Common myeloid progenitor, CD34-positive (primary cell): ENCODE measurements at regions not wholly inside any gene's neighbourhood (a gene's known extent, or its start where the extent isn't known, plus 50 kb on each side); places are given as distances from the start of the nearest gene placed in this dataset.

Source experiments
- CTCF ChIA-PET: fragments of 350-600 bp; sonication (Branson Sonifier 250); formaldehyde crosslinking; loops from one replicate; lab custom pipeline; 2021; ENCODE audit warnings: antibody characterized with exemption; lab: Charles Lee
- POLR2A ChIA-PET: fragments of 350-600 bp; sonication (Branson Sonifier 250); formaldehyde crosslinking; loops from one replicate; lab custom pipeline; 2021; ENCODE audit warnings: antibody characterized with exemption; lab: Charles Lee
- DNase-seq, 3 donors: peaks; one replicate each; pipeline versions ENCODE4 v3.0.0 to v3.0.0-alpha.2; 2013
- H3K27ac ChIP-seq, 2 experiments: 1 replicate in 1 of 2; 2 replicates in 1 of 2; pipeline ENCODE4 v1.7.0; 2013; ENCODE audit warnings: inconsistent platforms in 2 of 2, low read length in 2 of 2, mild to moderate bottlenecking in 2 of 2, low read depth in 1 of 2, moderate library complexity in 1 of 2; ENCODE audit not compliant: severe bottlenecking in 2 of 2, insufficient read depth in 1 of 2, poor library complexity in 1 of 2
- H3K27me3 ChIP-seq, 5 experiments: replicated peaks in 2 of 5; 1 replicate in 3 of 5; 2 replicates in 2 of 5; pipeline versions ENCODE4 v1.6.1 to v1.7.0; 2013; ENCODE audit warnings: low read length in 4 of 5, mild to moderate bottlenecking in 2 of 5, moderate library complexity in 2 of 5, inconsistent platforms in 1 of 5; ENCODE audit not compliant: insufficient read depth in 5 of 5, control insufficient read depth in 4 of 5
- H3K36me3 ChIP-seq, 4 experiments: 1 replicate in 2 of 4; 2 replicates in 2 of 4; pipeline versions ENCODE4 v1.6.1 to v1.7.0; 2013; ENCODE audit warnings: low read length in 3 of 4, control low read depth in 1 of 4, mild to moderate bottlenecking in 1 of 4; ENCODE audit not compliant: control insufficient read depth in 4 of 4, insufficient read depth in 4 of 4
- H3K4me1 ChIP-seq, 4 experiments: 1 replicate in 3 of 4; 2 replicates in 1 of 4; pipeline versions ENCODE4 v1.6.1 to v1.7.1; 2013; ENCODE audit warnings: low read length in 3 of 4, mild to moderate bottlenecking in 3 of 4, control low read depth in 1 of 4, inconsistent platforms in 1 of 4, moderate library complexity in 1 of 4; ENCODE audit not compliant: control insufficient read depth in 4 of 4, insufficient read depth in 4 of 4; ENCODE audit errors: control extremely low read depth in 1 of 4
- H3K4me3 ChIP-seq, 7 experiments: 1 replicate in 4 of 7; 2 replicates in 3 of 7; pipeline versions ENCODE4 v1.5.1 to v1.7.0; 2013; ENCODE audit warnings: mild to moderate bottlenecking in 7 of 7, low read length in 6 of 7, moderate library complexity in 6 of 7, inconsistent platforms in 2 of 7, low read depth in 2 of 7, control low read depth in 1 of 7; ENCODE audit not compliant: insufficient read depth in 4 of 7, control insufficient read depth in 1 of 7; ENCODE audit errors: extremely low read depth in 1 of 7
- H3K9me3 ChIP-seq, 5 experiments: 1 replicate in 4 of 5; 2 replicates in 1 of 5; pipeline versions ENCODE4 v1.6.1 to v1.7.1; 2013; ENCODE audit warnings: low read length in 4 of 5, mild to moderate bottlenecking in 2 of 5, inconsistent platforms in 1 of 5, low read depth in 1 of 5, moderate library complexity in 1 of 5; ENCODE audit not compliant: control insufficient read depth in 4 of 5, insufficient read depth in 2 of 5; ENCODE audit errors: control extremely low read depth in 1 of 5
- WGBS: methylation state at CpG from one replicate; pipeline ENCODE4 v1.1.5; 2013; ENCODE audit not compliant: insufficient coverage; 5-methylcytosine and 5-hydroxymethylcytosine counted together

DNA sequence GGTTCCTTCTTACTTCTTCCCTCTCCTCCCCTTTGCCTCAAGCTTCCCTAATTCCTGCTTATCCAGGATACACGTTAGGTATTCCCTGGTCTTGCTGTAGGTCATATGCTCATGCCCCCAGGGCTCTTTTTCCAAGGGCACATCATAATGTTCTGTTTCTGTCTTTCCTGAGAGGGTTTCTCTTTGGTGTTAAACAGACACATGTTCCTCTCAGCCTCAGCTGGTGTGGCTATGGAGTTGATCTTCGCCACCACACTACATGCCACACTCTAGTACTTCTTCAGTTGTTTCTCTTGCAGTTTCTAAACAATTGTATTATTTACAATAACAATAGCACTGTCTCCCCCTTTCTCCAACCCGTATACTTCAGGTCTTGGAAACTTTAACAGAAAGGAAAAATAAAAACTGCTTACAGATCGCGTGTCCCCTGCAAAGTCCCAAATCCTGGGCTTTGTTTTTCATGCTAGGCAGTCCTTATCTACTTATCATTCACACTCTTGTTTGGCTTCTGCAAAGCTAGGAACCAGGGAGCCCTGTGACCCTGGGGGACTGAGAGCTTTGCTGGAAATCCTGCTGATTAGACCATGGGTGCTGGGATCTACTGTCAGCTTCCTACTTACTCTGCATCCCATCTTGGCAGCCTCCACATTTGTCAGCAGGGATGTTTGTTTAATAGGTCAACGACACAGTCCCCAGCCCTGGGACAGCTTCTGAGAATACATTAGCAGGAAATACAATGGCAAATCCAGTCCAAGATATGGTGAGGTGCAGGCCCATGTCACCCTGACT, 193.9 kb upstream of the BMPER start:
- H3K36me3 ChIP-seq, result no peaks in the 10 kb centered on the region
- no peaks in the 10 kb centered on the region for H3K4me1 ChIP-seq
- no peak overlapping the region for H3K27ac ChIP-seq
- no peaks in the 10 kb centered on the region for H3K9me3 ChIP-seq
- no peak overlapping the region for H3K4me3 ChIP-seq
- WGBS, result 93% methylated on average over 6 of the region's 6 CpGs
- CTCF ChIA-PET, result no interaction called here
- no peak for DNase-seq
- POLR2A ChIA-PET, result no interaction called here
- H3K27me3 ChIP-seq, result peaks cover 0 to 7% (median 0%) of the 10 kb centered on the region in 5 experiments

DNA sequence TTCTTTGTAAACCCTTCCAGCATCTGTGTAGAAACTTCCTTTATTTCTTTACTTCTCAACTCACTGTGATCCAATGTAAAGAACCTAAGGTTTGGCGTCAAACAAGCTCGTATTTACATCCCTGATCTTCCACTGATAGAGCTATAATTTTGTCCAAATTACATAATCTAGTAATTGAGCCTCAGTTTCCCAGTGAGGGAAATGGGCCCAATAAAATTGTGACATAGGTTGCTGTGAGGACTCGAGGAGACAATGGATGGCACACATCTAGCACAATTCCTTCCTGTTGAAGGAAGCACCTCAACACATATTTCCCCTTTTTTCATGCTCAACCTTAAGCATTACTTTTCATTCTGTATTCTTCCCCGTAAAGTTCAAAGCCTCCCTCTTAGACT, 193.3 kb upstream of the BMPER start:
- H3K4me3 ChIP-seq, result no peak overlapping the region
- H3K4me1 ChIP-seq, result no peaks in the 10 kb centered on the region
- ChIA-PET CTCF (no interaction called here), POLR2A (no interaction called here)
- no peaks in the 10 kb centered on the region for H3K36me3 ChIP-seq
- no peak overlapping the region for H3K27ac ChIP-seq
- H3K9me3 ChIP-seq, result no peaks in the 10 kb centered on the region
- no peak for DNase-seq
- H3K27me3 ChIP-seq, result peaks cover 0 to 7% (median 0%) of the 10 kb centered on the region in 5 experiments
- no CpG with 5 or more reads among the region's 4 CpGs for WGBS

DNA sequence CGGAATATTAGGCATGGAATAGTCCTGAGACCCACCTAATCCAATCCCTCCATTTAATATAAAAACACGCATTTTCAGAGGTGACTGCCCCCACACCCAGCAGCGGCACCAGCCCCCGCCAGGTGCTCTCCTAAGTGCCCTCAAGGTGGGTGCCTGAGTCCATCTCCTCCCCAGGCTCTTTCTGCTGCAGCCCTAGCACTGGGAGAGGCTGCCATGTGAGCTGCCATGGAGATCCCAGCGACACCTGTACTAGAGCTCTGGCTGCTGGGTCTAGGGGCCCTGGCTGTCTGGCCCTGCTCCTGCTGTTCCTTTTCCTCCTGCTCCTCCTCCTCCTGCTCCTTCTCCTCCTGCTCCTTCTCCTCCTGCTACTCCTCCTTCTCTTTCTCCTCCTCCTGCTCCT, 191.1 kb upstream of the BMPER start:
- ChIA-PET CTCF (no interaction called here), POLR2A (no interaction called here)
- DNase-seq, result no peak

DNA sequence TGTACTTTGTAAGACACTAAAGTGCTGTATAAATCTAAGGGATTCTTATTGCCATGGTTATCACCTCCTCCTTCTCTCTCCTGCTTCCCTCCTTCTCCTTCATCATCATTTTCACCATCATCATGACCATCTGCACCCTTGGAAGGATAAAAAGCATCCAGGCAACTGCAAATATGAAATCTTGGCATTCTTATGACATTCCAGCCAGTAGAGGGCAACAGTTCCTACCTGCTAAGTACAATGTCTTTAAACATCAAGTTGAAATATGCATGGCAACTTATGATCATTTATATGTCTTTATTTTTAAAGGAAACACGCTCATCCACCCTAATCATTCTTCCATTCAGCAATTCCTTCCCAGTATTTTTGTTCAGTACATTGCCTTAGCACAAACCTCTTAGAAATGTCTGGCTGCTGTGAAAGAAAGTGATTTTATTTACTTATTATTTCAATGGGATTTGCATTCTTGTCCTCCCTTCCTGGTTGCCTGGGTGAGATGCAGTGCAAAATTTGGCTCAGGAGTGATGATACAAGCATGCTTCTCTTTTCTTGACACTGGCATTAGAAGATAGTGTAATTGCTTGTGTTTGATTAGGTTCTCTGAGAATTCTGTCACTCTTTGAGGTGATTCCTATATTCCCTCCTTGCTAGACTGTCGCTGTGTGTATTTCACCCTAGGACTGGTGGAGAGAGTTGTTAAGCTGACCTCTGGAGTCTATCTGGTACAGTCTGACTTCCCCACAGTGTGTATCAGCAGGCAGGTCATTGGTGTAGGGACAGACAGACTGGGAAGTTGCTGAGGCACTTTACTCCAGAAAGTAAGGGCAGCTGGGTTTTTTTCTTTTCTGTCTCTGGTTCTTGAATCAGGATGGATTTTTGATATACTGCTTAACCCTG, 188.5 kb upstream of the BMPER start:
- no CpG with 5 or more reads among the region's 2 CpGs for WGBS
- Histone ChIP-seq H3K4me1 (no peaks in the 10 kb centered on the region), H3K27ac (no peak overlapping the region), H3K9me3 (no peaks in the 10 kb centered on the region), H3K4me3 (no peak overlapping the region), H3K27me3 (peaks cover 0 to 7% (median 0%) of the 10 kb centered on the region in 5 experiments), H3K36me3 (no peaks in the 10 kb centered on the region)
- ChIA-PET CTCF (interaction anchor here (1.1 kb wide), 1 partner anchor 33 kb away, joined by 4 read pairs; no protein-coding TSS in a partner anchor), POLR2A (no interaction called here)
- peak; percentile 22 to 38 (median 38) for DNase-seq

More for the DNA sequence above, 191.1 kb upstream of the BMPER start:
- Histone ChIP-seq H3K36me3 (no peaks in the 10 kb centered on the region), H3K27ac (no peak overlapping the region), H3K4me3 (no peak overlapping the region), H3K27me3 (peaks cover 0 to 7% (median 0%) of the 10 kb centered on the region in 5 experiments), H3K4me1 (no peaks in the 10 kb centered on the region), H3K9me3 (no peaks in the 10 kb centered on the region)
- 97% methylated on average over 5 of the region's 5 CpGs for WGBS

DNA sequence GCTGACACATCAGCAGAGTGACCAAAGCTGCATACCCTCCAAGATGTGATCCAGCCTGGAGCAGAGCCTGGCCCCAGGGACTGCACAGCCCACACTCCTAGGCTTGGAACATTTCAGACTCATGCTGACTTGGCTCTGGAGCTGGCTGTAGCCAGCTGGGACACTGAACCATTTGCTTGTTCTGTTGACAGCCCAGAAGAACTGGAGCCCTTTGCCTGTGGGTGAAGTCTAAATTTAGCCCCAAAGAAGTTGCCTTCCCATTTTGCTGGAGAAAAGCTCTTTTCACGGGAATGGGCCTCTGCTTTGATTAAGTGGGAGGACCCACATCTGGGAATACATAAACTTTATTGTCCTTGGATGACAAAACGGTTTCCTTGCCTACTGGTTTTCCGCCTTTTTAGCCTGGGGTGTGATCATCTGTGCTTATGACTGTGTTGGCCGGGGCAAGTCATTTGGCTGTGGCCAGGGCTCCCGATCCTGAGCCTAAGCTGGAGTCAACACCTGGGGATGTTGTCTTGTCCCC, 186.2 kb upstream of the BMPER start:
- Histone ChIP-seq H3K9me3 (no peaks in the 10 kb centered on the region), H3K27ac (no peak overlapping the region), H3K36me3 (no peaks in the 10 kb centered on the region), H3K4me1 (no peaks in the 10 kb centered on the region), H3K4me3 (no peak overlapping the region), H3K27me3 (peaks cover 0 to 7% (median 0%) of the 10 kb centered on the region in 5 experiments)
- WGBS, result 96% methylated on average over 5 of the region's 5 CpGs
- no peak for DNase-seq
- ChIA-PET POLR2A (no interaction called here), CTCF (no interaction called here)

DNA sequence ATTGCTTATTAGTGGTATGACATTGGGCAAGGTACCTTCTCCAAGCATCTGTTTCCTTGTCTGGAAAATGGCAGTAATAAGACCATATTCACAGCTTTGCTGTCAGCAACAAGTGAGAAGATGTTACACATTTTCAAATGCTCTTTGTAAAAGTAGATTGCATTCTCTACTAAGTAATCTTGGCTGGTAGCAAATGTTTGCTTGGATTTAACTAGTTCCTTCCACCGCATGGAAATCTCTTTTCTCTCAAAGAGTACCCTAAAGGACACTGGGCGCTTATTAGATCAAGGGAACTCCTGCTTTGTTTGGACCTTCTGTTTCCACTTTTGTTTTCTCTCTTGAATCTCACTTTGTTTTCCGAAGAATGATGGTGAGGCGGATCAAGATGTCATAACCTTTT, 185.2 kb upstream of the BMPER start:
- ChIA-PET CTCF (no interaction called here), POLR2A (no interaction called here)
- WGBS, result 100% methylated on average over 4 of the region's 4 CpGs
- DNase-seq, result no peak
- H3K27ac ChIP-seq, result no peak overlapping the region
- no peaks in the 10 kb centered on the region for H3K27me3 ChIP-seq
- no peak overlapping the region for H3K4me3 ChIP-seq
- H3K4me1 ChIP-seq, result no peaks in the 10 kb centered on the region
- H3K9me3 ChIP-seq, result no peaks in the 10 kb centered on the region
- no peaks in the 10 kb centered on the region for H3K36me3 ChIP-seq

DNA sequence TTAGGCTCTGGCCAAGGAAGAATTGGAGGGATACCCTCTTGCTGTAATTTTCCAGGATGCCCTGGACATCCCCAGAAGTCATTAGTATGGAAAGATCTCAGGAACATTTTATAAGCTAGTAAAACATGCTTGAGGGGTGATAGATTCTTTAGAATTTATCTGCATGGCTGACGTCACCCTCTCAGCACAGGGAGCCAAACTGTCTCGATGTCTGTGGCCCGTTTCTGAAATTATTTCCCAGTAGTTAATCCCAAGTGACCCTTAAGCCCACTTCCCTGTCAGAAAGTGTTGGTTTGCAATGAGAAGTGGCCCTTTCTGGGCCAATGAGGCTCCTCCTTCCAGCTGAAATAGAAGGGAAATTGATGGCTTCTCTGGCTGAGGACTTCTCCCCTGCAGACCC, 184.5 kb upstream of the BMPER start:
- CTCF ChIA-PET, result no interaction called here
- Histone ChIP-seq H3K27ac (no peak overlapping the region), H3K36me3 (no peaks in the 10 kb centered on the region), H3K27me3 (no peaks in the 10 kb centered on the region), H3K9me3 (no peaks in the 10 kb centered on the region), H3K4me3 (no peak overlapping the region), H3K4me1 (no peaks in the 10 kb centered on the region)
- no CpG with 5 or more reads among the region's 3 CpGs for WGBS
- POLR2A ChIA-PET, result no interaction called here
- no peak for DNase-seq
